ENCODE measurements at regions not wholly inside any gene's neighbourhood (a gene's known extent, or its start where the extent isn't known, plus 50 kb on each side); places are given as distances from the start of the nearest gene placed in this dataset.

DNA sequence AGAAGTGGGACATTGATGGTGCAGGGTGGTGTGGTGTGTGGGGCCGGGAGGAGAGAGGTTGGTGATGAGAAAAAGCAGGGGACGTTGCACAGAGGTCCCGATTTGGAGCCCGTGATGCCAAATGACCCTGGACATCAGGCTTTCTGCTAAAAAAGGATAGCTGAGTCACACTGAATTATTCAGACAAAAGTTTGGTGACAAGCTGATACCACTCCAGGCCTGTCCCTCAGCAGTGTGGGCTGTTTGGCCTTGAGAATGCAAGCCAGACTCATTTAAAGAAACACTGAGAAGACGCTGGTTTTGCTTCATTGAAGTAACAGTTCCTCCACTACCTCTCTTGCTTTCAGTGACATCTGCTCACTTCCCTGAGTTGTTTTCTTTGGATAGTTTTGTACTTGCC is 262.1 kb upstream of the PWP1 start:
- Mint-ChIP-seq H3K4me3 (ENCODE audit: unreplicated experiment) (no peak overlapping the region), H3K27ac (ENCODE audit: unreplicated experiment) (no peak overlapping the region), H3K9me3 (ENCODE audit: low read depth) (peaks cover 11% of the 10 kb centered on the region), H3K27me3 (ENCODE audit: low read depth) (peaks cover 12% of the 10 kb centered on the region), H3K4me1 (ENCODE audit: low read depth) (no peaks in the 10 kb centered on the region), H3K36me3 (ENCODE audit: low read depth) (peaks cover 4% of the 10 kb centered on the region)
- TF ChIP-seq, protein P1, sequence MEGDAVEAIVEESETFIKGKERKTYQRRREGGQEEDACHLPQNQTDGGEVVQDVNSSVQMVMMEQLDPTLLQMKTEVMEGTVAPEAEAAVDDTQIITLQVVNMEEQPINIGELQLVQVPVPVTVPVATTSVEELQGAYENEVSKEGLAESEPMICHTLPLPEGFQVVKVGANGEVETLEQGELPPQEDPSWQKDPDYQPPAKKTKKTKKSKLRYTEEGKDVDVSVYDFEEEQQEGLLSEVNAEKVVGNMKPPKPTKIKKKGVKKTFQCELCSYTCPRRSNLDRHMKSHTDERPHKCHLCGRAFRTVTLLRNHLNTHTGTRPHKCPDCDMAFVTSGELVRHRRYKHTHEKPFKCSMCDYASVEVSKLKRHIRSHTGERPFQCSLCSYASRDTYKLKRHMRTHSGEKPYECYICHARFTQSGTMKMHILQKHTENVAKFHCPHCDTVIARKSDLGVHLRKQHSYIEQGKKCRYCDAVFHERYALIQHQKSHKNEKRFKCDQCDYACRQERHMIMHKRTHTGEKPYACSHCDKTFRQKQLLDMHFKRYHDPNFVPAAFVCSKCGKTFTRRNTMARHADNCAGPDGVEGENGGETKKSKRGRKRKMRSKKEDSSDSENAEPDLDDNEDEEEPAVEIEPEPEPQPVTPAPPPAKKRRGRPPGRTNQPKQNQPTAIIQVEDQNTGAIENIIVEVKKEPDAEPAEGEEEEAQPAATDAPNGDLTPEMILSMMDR (IDR thresholded peaks at IDR 0.05) = no peak
- DNase-seq (ENCODE audit: low spot score) = no peak

GRCh38 chr12:107429006-107429705 is 256.4 kb upstream of the PWP1 start:
- no peak overlapping the region for H3K4me3 Mint-ChIP-seq (ENCODE audit: unreplicated experiment)
- peaks cover 11% of the 10 kb centered on the region for H3K9me3 Mint-ChIP-seq (ENCODE audit: low read depth)
- H3K4me1 Mint-ChIP-seq (ENCODE audit: low read depth) = no peaks in the 10 kb centered on the region
- no peak overlapping the region for H3K27ac Mint-ChIP-seq (ENCODE audit: unreplicated experiment)
- no peak for DNase-seq (ENCODE audit: low spot score)
- TF ChIP-seq, protein P1 (IDR thresholded peaks at IDR 0.05) = no peak
- peaks cover 16% of the 10 kb centered on the region for H3K27me3 Mint-ChIP-seq (ENCODE audit: low read depth)
- peaks cover 4% of the 10 kb centered on the region for H3K36me3 Mint-ChIP-seq (ENCODE audit: low read depth)

- Mint-ChIP-seq H3K4me1 (ENCODE audit: low read depth) (peaks cover 8% of the 10 kb centered on the region), H3K9me3 (ENCODE audit: low read depth) (peaks cover 8% of the 10 kb centered on the region), H3K36me3 (ENCODE audit: low read depth) (peaks cover 3% of the 10 kb centered on the region), H3K27me3 (ENCODE audit: low read depth) (peaks cover 13% of the 10 kb centered on the region), H3K27ac (ENCODE audit: unreplicated experiment) (no peak overlapping the region), H3K4me3 (ENCODE audit: unreplicated experiment) (no peak overlapping the region)
- DNase-seq (ENCODE audit: low spot score) = no peak
- TF ChIP-seq, protein P1 (IDR thresholded peaks at IDR 0.05) = no peak
Measured at GRCh38 chr12:107431942-107432341, 253.7 kb upstream of the PWP1 start.

GRCh38 chr12:107435072-107435471 is 250.5 kb upstream of the PWP1 start:
- Mint-ChIP-seq H3K4me3 (ENCODE audit: unreplicated experiment) (no peak overlapping the region), H3K36me3 (ENCODE audit: low read depth) (no peaks in the 10 kb centered on the region), H3K27me3 (ENCODE audit: low read depth) (peaks cover 8% of the 10 kb centered on the region), H3K4me1 (ENCODE audit: low read depth) (peaks cover 8% of the 10 kb centered on the region), H3K27ac (ENCODE audit: unreplicated experiment) (no peak overlapping the region), H3K9me3 (ENCODE audit: low read depth) (no peaks in the 10 kb centered on the region)
- TF ChIP-seq, protein P1 (IDR thresholded peaks at IDR 0.05) = no peak
- no peak for DNase-seq (ENCODE audit: low spot score)

- no peak for DNase-seq (ENCODE audit: low spot score)
- H3K36me3 Mint-ChIP-seq (ENCODE audit: low read depth) = no peaks in the 10 kb centered on the region
- H3K9me3 Mint-ChIP-seq (ENCODE audit: low read depth) = no peaks in the 10 kb centered on the region
Measured at GRCh38 chr12:107435520-107435919, 250.1 kb upstream of the PWP1 start.

More at GRCh38 chr12:107435520-107435919, 250.1 kb upstream of the PWP1 start:
- no peak overlapping the region for H3K27ac Mint-ChIP-seq (ENCODE audit: unreplicated experiment)
- TF ChIP-seq, protein P1 (IDR thresholded peaks at IDR 0.05) = no peak
- H3K27me3 Mint-ChIP-seq (ENCODE audit: low read depth) = peaks cover 8% of the 10 kb centered on the region
- peaks cover 8% of the 10 kb centered on the region for H3K4me1 Mint-ChIP-seq (ENCODE audit: low read depth)
- no peak overlapping the region for H3K4me3 Mint-ChIP-seq (ENCODE audit: unreplicated experiment)

Data from chondrocyte (in vitro differentiated cells).